HepG2 (cell line): ENCODE measurements at regions not wholly inside any gene's neighbourhood (a gene's known extent, or its start where the extent isn't known, plus 50 kb on each side); places are given as distances from the start of the nearest gene placed in this dataset.

Experiments used
- CREM ChIP-seq, 2 experiments: sonication (generic) in 1 of 2; formaldehyde crosslinking in 1 of 2; IDR thresholded peaks; 2 replicates each; pipeline versions ENCODE4 v1.4.0 to v1.6.1; 2016 to 2020; ENCODE audit warnings: antibody characterized with exemption in 1 of 2, mild to moderate bottlenecking in 1 of 2, missing genetic modification reagents in 1 of 2
- ELF1 ChIP-seq: sonication (generic); formaldehyde crosslinking; IDR thresholded peaks from 2 replicates; pipeline ENCODE4 v1.4.0; 2020; ENCODE audit warnings: missing genetic modification reagents
- FLYWCH1 ChIP-seq: sonication (generic); formaldehyde crosslinking; IDR thresholded peaks from 2 replicates; pipeline ENCODE4 v1.8.1; 2023; ENCODE audit warnings: mild to moderate bottlenecking, missing genetic modification reagents
- HNF1B ChIP-seq: sonication (generic); formaldehyde crosslinking; IDR thresholded peaks from 2 replicates; pipeline ENCODE4 v1.5.1; 2020; ENCODE audit warnings: mild to moderate bottlenecking, moderate library complexity, missing genetic modification reagents
- HNRNPH1 ChIP-seq: fragments of 200-400 bp; formaldehyde crosslinking; optimal IDR thresholded peaks from 2 replicates; pipeline ENCODE3; 2017; ENCODE audit warnings: mild to moderate bottlenecking, low read depth, low read length
- IKZF1 ChIP-seq: fragments of 450-650 bp; IDR thresholded peaks from 2 replicates; pipeline ENCODE4 v1.7.1; 2016
- MEIS2 ChIP-seq: sonication (generic); formaldehyde crosslinking; IDR thresholded peaks from 2 replicates; pipeline ENCODE4 v1.9.0; 2021; ENCODE audit warnings: mild to moderate bottlenecking, missing genetic modification reagents
- TAF15 ChIP-seq: fragments of 200-400 bp; formaldehyde crosslinking; IDR thresholded peaks from one replicate; pipeline ENCODE4 v1.6.1; 2018; ENCODE audit warnings: mild to moderate bottlenecking, low read depth, low read length; ENCODE audit not compliant: poor library complexity, severe bottlenecking
- TRIM24 ChIP-seq: sonication (generic); formaldehyde crosslinking; IDR thresholded peaks from 2 replicates; pipeline ENCODE4 v1.8.0; 2022; ENCODE audit warnings: mild to moderate bottlenecking, missing genetic modification reagents
- XRCC5 ChIP-seq: fragments of 200-400 bp; formaldehyde crosslinking; optimal IDR thresholded peaks from 2 replicates; pipeline ENCODE3; 2017; ENCODE audit warnings: mild to moderate bottlenecking, low read length
- YY1 ChIP-seq: IDR thresholded peaks from 2 replicates; pipeline ENCODE4 v1.6.1; 2011; ENCODE audit warnings: low read length, low read depth, moderate library complexity, mild to moderate bottlenecking; ENCODE audit not compliant: insufficient read depth, insufficient replicate concordance
- ZNF772 ChIP-seq: sonication (generic); formaldehyde crosslinking; IDR thresholded peaks from 2 replicates; pipeline ENCODE4 v1.5.0; 2020; ENCODE audit warnings: mild to moderate bottlenecking, missing genetic modification reagents
- TF ChIP-seq, protein P1 (sequence below): sonication (generic); formaldehyde crosslinking; IDR thresholded peaks from 2 replicates; pipeline ENCODE4 v1.5.1; 2020; ENCODE audit warnings: mild to moderate bottlenecking, missing genetic modification reagents, moderate library complexity
- TF ChIP-seq, protein P2 (sequence below): sonication (generic); formaldehyde crosslinking; IDR thresholded peaks from 2 replicates; pipeline ENCODE4 v1.5.0; 2020; ENCODE audit warnings: mild to moderate bottlenecking, missing genetic modification reagents, moderate library complexity

DNA sequence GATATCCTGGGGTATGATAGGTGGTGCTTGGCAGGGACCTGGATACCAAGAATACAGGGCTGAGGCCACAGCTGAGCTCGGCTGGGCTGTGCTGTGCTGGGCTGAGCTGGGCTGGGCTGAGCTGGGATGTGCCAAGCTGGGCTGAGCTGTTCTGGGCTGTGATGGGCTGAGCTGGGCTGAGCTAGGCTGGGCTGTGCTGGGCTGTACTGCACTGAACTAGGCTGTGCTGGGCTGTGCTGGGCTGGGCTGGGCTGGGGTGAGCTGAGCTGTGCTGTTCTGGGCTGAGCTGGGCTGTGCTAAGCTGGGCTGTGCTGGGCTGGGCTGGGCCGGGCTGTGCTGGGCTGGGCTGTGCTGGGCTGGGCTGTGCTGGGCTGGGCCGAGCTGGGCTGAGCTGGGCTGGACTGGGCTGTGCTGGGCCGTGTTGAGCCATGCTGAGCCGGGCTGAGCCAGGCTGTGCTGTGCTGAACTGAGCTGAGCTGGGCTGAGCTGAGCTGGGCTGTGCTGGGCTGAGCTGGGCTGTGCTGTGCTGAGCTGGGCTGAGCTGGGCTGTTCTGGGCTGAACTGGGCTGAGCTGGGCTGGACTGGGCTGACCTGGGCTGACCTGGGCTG lies 94.7 kb upstream of the ACTRT2 start:
- TF ChIP-seq FLYWCH1 (CRISPR knock-in tag) (no peak), IKZF1 (no peak), HNRNPH1 (no peak), MEIS2 (CRISPR knock-in tag) (no peak), HNF1B (CRISPR knock-in tag) (no peak), XRCC5 (no peak), ZNF772 (CRISPR knock-in tag) (no peak), TRIM24 (CRISPR knock-in tag) (no peak), CREM (IDR thresholded peaks at IDR 0.05) (no peak), CREM (CRISPR knock-in tag; IDR thresholded peaks at IDR 0.05) (no peak), YY1 (no peak), TAF15 (no peak), ELF1 (CRISPR knock-in tag) (no peak)
- TF ChIP-seq, protein P1, sequence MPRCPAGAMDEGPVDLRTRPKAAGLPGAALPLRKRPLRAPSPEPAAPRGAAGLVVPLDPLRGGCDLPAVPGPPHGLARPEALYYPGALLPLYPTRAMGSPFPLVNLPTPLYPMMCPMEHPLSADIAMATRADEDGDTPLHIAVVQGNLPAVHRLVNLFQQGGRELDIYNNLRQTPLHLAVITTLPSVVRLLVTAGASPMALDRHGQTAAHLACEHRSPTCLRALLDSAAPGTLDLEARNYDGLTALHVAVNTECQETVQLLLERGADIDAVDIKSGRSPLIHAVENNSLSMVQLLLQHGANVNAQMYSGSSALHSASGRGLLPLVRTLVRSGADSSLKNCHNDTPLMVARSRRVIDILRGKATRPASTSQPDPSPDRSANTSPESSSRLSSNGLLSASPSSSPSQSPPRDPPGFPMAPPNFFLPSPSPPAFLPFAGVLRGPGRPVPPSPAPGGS (CRISPR knock-in tag), result no peak
- TF ChIP-seq, protein P2, sequence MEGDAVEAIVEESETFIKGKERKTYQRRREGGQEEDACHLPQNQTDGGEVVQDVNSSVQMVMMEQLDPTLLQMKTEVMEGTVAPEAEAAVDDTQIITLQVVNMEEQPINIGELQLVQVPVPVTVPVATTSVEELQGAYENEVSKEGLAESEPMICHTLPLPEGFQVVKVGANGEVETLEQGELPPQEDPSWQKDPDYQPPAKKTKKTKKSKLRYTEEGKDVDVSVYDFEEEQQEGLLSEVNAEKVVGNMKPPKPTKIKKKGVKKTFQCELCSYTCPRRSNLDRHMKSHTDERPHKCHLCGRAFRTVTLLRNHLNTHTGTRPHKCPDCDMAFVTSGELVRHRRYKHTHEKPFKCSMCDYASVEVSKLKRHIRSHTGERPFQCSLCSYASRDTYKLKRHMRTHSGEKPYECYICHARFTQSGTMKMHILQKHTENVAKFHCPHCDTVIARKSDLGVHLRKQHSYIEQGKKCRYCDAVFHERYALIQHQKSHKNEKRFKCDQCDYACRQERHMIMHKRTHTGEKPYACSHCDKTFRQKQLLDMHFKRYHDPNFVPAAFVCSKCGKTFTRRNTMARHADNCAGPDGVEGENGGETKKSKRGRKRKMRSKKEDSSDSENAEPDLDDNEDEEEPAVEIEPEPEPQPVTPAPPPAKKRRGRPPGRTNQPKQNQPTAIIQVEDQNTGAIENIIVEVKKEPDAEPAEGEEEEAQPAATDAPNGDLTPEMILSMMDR (CRISPR knock-in tag), result no peak
